ENCODE measurements at regions not wholly inside any gene's neighbourhood (a gene's known extent, or its start where the extent isn't known, plus 50 kb on each side); places are given as distances from the start of the nearest gene placed in this dataset.

DNA sequence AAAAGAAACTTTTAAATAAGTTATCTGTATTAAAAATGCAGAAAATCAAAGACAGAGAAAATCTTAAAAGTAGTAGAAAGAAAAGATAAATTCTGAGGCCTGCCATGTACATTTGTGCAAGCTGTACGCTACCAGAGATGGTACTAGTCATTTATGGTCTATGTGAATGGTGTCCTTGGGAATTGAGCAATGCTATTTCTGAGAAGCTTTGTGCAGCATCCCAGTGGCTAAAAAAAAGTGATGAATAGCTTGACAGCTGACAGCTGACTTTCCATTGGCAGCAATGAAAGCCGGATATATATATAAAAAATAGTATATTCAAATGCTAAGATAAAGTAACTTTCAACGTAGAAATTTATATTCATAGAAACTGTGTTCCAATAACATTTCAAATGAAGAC lies 58.8 kb upstream of the KCTD3 start:
- TF ChIP-seq CTCF (IDR thresholded peaks at IDR 0.05; ENCODE audit: insufficient read depth, low read length, severe bottlenecking) = no peak
- Histone ChIP-seq H3K27me3 (ENCODE audit: control insufficient read depth, insufficient read depth, low read length) (no peaks in the 10 kb centered on the region), H3K4me3 (ENCODE audit: low read depth, low read length) (no peak overlapping the region), H3K36me3 (ENCODE audit: control insufficient read depth, insufficient read depth, low read length) (no peaks in the 10 kb centered on the region)
- no peak for DNase-seq (ENCODE audit: low read depth)
- FAIRE-seq = no peak

All from bronchial epithelial cell (primary cell).